H9 (cell line): ENCODE measurements at regions not wholly inside any gene's neighbourhood (a gene's known extent, or its start where the extent isn't known, plus 50 kb on each side); places are given as distances from the start of the nearest gene placed in this dataset.

Source experiments
- DNase-seq: peaks from one replicate; pipeline ENCODE4 v3.0.0-alpha.2; 2017
- H2AFZ ChIP-seq: one replicate; pipeline ENCODE4 v1.6.1; 2013; ENCODE audit warnings: mild to moderate bottlenecking, low read length, control low read depth, moderate library complexity
- H2AK5ac ChIP-seq: 2 replicates; pipeline ENCODE4 v1.6.1; 2013; ENCODE audit warnings: low read length, control low read depth, mixed read lengths; ENCODE audit not compliant: insufficient read length
- H2BK120ac ChIP-seq: one replicate; pipeline ENCODE4 v1.6.1; 2013; ENCODE audit warnings: low read depth, mild to moderate bottlenecking, low read length, control low read depth, inconsistent platforms; ENCODE audit not compliant: poor library complexity, severe bottlenecking
- H2BK12ac ChIP-seq: 2 replicates; pipeline ENCODE4 v1.6.1; 2013; ENCODE audit warnings: low read length, control low read depth, mixed read lengths, low read depth; ENCODE audit not compliant: insufficient read length
- H2BK15ac ChIP-seq: 2 replicates; pipeline ENCODE4 v1.6.1; 2013; ENCODE audit warnings: low read depth, low read length, control low read depth
- H2BK20ac ChIP-seq: one replicate; pipeline ENCODE4 v1.6.1; 2013; ENCODE audit warnings: low read depth, mild to moderate bottlenecking, low read length, control low read depth, inconsistent platforms; ENCODE audit not compliant: poor library complexity, severe bottlenecking
- H2BK5ac ChIP-seq: 2 replicates; pipeline ENCODE4 v1.6.1; 2013; ENCODE audit warnings: low read length, control low read depth, mixed read lengths; ENCODE audit not compliant: insufficient read length
- H3K14ac ChIP-seq: 2 replicates; pipeline ENCODE4 v1.6.1; 2013; ENCODE audit warnings: low read length, control low read depth; ENCODE audit not compliant: insufficient read depth
- H3K18ac ChIP-seq: 2 replicates; pipeline ENCODE4 v1.6.1; 2013; ENCODE audit warnings: low read depth, mild to moderate bottlenecking, mixed read lengths, low read length, control low read depth; ENCODE audit not compliant: insufficient read length
- H3K23ac ChIP-seq: 2 replicates; pipeline ENCODE4 v1.6.1; 2013; ENCODE audit warnings: low read length, control low read depth, mixed read lengths, low read depth; ENCODE audit not compliant: insufficient read length
- H3K23me2 ChIP-seq: 2 replicates; pipeline ENCODE4 v1.6.1; 2013; ENCODE audit warnings: low read depth, mild to moderate bottlenecking, mixed read lengths, low read length, control low read depth; ENCODE audit not compliant: insufficient read length, poor library complexity, severe bottlenecking
- H3K27ac ChIP-seq: 2 replicates; pipeline ENCODE4 v1.5.1; 2013; ENCODE audit warnings: low read length, control low read depth, mixed read lengths, low read depth; ENCODE audit not compliant: insufficient read length
- H3K27me3 ChIP-seq: 2 replicates; pipeline ENCODE4 v1.6.1; 2013; ENCODE audit warnings: low read length, control low read depth, inconsistent platforms; ENCODE audit not compliant: insufficient read depth
- H3K4ac ChIP-seq: 2 replicates; pipeline ENCODE4 v1.6.1; 2013; ENCODE audit warnings: low read depth, mild to moderate bottlenecking, control low read depth, inconsistent platforms, low read length, moderate library complexity
- H3K4me1 ChIP-seq: 2 replicates; pipeline ENCODE4 v1.6.1; 2013; ENCODE audit warnings: low read length, control low read depth, inconsistent platforms; ENCODE audit not compliant: insufficient read depth
- H3K4me2 ChIP-seq: 2 replicates; pipeline ENCODE4 v1.6.1; 2013; ENCODE audit warnings: low read length, control low read depth, mixed read lengths; ENCODE audit not compliant: insufficient read length, insufficient read depth
- H3K56ac ChIP-seq: 2 replicates; pipeline ENCODE4 v1.6.1; 2013; ENCODE audit warnings: low read depth, mild to moderate bottlenecking, mixed read lengths, low read length, control low read depth; ENCODE audit not compliant: insufficient read length
- H3K79me1 ChIP-seq: 2 replicates; pipeline ENCODE4 v1.6.1; 2013; ENCODE audit warnings: low read depth, mild to moderate bottlenecking, moderate library complexity, low read length, control low read depth, inconsistent platforms; ENCODE audit not compliant: insufficient read depth, poor library complexity, severe bottlenecking
- H3K79me2 ChIP-seq: 2 replicates; pipeline ENCODE4 v1.6.1; 2013; ENCODE audit warnings: low read length, control low read depth, inconsistent platforms; ENCODE audit not compliant: insufficient read depth
- H3K9ac ChIP-seq: 2 replicates; pipeline ENCODE4 v1.6.1; 2013; ENCODE audit warnings: low read length, control low read depth, mixed read lengths; ENCODE audit not compliant: insufficient read length; ENCODE audit errors: extremely low read depth
- H3K9me3 ChIP-seq: one replicate; pipeline ENCODE4 v1.6.1; 2013; ENCODE audit warnings: low read depth, low read length, inconsistent platforms; ENCODE audit not compliant: control insufficient read depth
- H3T11ph ChIP-seq: one replicate; pipeline ENCODE4 v1.6.1; 2013; ENCODE audit warnings: mild to moderate bottlenecking, low read length, control low read depth, inconsistent platforms
- H4K20me1 ChIP-seq: one replicate; pipeline ENCODE4 v1.6.1; 2013; ENCODE audit not compliant: control insufficient read depth, insufficient read length, insufficient read depth
- H4K5ac ChIP-seq: 2 replicates; pipeline ENCODE4 v1.6.1; 2013; ENCODE audit warnings: low read depth, mild to moderate bottlenecking, mixed read lengths, low read length, control low read depth; ENCODE audit not compliant: insufficient read length
- H4K8ac ChIP-seq: replicated peaks from 2 replicates; pipeline ENCODE4 v1.6.1; 2013; ENCODE audit warnings: low read length, control low read depth, mixed read lengths, low read depth; ENCODE audit not compliant: insufficient read length
- H4K91ac ChIP-seq: 2 replicates; pipeline ENCODE4 v1.6.1; 2013; ENCODE audit warnings: low read depth, mild to moderate bottlenecking, moderate library complexity, mixed read lengths, low read length, control low read depth; ENCODE audit not compliant: insufficient read length
- H3K27ac Mint-ChIP-seq, 3 experiments: 2 replicates in 2 of 3; 3 replicates in 1 of 3; pipeline ENCODE4 v1.8.0; 2020 to 2021; ENCODE audit warnings: mixed read lengths in 3 of 3, mild to moderate bottlenecking in 1 of 3, moderate library complexity in 1 of 3
- H3K27me3 Mint-ChIP-seq: 2 replicates; pipeline ENCODE4 v1.8.0; 2021; ENCODE audit warnings: low read depth, mild to moderate bottlenecking, moderate library complexity, mixed read lengths
- H3K36me3 Mint-ChIP-seq, 3 experiments: 2 replicates in 2 of 3; 3 replicates in 1 of 3; pipeline ENCODE4 v1.8.0; 2020 to 2021; ENCODE audit warnings: low read depth in 3 of 3, mixed read lengths in 3 of 3; ENCODE audit not compliant: insufficient read depth in 1 of 3
- H3K4me1 Mint-ChIP-seq, 2 experiments: 2 replicates each; pipeline ENCODE4 v1.8.0; 2020; ENCODE audit warnings: mixed read lengths in 2 of 2
- H3K4me3 Mint-ChIP-seq, 2 experiments: 2 replicates in 1 of 2; 3 replicates in 1 of 2; pipeline ENCODE4 v1.8.0; 2020 to 2021; ENCODE audit warnings: mild to moderate bottlenecking in 2 of 2, mixed read lengths in 2 of 2, moderate library complexity in 1 of 2
- H3K9me3 Mint-ChIP-seq, 2 experiments: 2 replicates in 1 of 2; 3 replicates in 1 of 2; pipeline ENCODE4 v1.8.0; 2020; ENCODE audit warnings: mild to moderate bottlenecking in 2 of 2, mixed read lengths in 2 of 2, moderate library complexity in 1 of 2
- WGBS: extraction: QIAGEN DNeasy Blood & Tissue Kit; methylation state at CpG from one replicate; pipeline ENCODE4 v1.1.7; 2013; ENCODE audit warnings: missing lambda C conversion rate, low lambda C conversion rate, mixed read lengths; ENCODE audit not compliant: insufficient read length; ENCODE audit errors: extremely low coverage; 5-methylcytosine and 5-hydroxymethylcytosine counted together
- TF ChIP-seq, protein P1 (sequence below): fragments of 200-600 bp; sonication (generic); conservative IDR thresholded peaks from 3 replicates; pipeline ENCODE4 v1.8.0; 2021; ENCODE audit warnings: antibody characterized with exemption, mild to moderate bottlenecking

DNA sequence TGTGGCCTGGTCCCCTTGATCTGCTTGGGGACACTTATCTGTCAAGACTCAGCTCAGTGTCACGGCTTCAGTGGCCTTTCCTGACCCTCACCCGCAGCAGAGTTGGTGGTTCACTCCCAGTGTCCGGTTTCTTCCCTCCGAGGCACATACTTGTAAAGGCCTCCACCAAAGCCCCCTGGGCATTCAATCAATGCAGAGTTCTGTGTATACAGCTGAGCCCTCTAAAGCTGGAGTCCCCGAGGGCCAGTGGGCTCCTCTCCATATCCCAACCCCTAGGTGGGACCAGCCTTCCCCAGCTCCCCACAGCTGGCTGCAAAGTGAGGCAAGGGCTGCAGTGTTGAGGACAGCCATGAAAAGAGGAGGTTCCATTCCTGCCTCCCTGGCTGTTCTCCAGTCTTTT, 70.9 kb upstream of the RGMA start:
- H2AFZ ChIP-seq = no peak overlapping the region
- TF ChIP-seq, protein P1, sequence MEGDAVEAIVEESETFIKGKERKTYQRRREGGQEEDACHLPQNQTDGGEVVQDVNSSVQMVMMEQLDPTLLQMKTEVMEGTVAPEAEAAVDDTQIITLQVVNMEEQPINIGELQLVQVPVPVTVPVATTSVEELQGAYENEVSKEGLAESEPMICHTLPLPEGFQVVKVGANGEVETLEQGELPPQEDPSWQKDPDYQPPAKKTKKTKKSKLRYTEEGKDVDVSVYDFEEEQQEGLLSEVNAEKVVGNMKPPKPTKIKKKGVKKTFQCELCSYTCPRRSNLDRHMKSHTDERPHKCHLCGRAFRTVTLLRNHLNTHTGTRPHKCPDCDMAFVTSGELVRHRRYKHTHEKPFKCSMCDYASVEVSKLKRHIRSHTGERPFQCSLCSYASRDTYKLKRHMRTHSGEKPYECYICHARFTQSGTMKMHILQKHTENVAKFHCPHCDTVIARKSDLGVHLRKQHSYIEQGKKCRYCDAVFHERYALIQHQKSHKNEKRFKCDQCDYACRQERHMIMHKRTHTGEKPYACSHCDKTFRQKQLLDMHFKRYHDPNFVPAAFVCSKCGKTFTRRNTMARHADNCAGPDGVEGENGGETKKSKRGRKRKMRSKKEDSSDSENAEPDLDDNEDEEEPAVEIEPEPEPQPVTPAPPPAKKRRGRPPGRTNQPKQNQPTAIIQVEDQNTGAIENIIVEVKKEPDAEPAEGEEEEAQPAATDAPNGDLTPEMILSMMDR = no peak
- no peak overlapping the region for H2BK5ac ChIP-seq
- no peaks in the 10 kb centered on the region for H3K4me1 ChIP-seq
- H3K9ac ChIP-seq = no peak overlapping the region
- H3K23me2 ChIP-seq = no peaks in the 10 kb centered on the region
- no peak for DNase-seq
- Mint-ChIP-seq H3K27ac (no peak overlapping the region; a peak in 1 of 7 replicates), H3K4me1 (peaks cover 9 to 29% of the 10 kb centered on the region in 2 experiments), H3K9me3 (peaks cover 5% of the 10 kb centered on the region in 2 experiments; a peak in 3 of 5 replicates), H3K4me3 (no peak overlapping the region), H3K36me3 (peaks cover 0 to 6% (median under 1%) of the 10 kb centered on the region in 3 experiments; a peak in 4 of 7 replicates), H3K27me3 (peaks cover 10% of the 10 kb centered on the region)
- H4K5ac ChIP-seq = no peak overlapping the region
- no peak overlapping the region for H3K4ac ChIP-seq
- H3K23ac ChIP-seq = no peak overlapping the region
- no peaks in the 10 kb centered on the region for H4K20me1 ChIP-seq
- no peak overlapping the region for H4K8ac ChIP-seq
- H4K91ac ChIP-seq = no peak overlapping the region
- H3K9me3 ChIP-seq = no peaks in the 10 kb centered on the region
- no peak overlapping the region for H2AK5ac ChIP-seq
- H3K14ac ChIP-seq = no peak overlapping the region
- H3K18ac ChIP-seq = no peak overlapping the region
- no peak overlapping the region for H3K4me2 ChIP-seq
- H3K27ac ChIP-seq = no peak overlapping the region
- no peak overlapping the region for H2BK120ac ChIP-seq
- H3T11ph ChIP-seq = no peak overlapping the region
- no CpG with 5 or more reads among the region's 5 CpGs for WGBS
- H2BK20ac ChIP-seq = no peak overlapping the region
- H2BK12ac ChIP-seq = no peak overlapping the region
- H3K56ac ChIP-seq = no peak overlapping the region
- H2BK15ac ChIP-seq = no peak overlapping the region
- H3K79me2 ChIP-seq = no peaks in the 10 kb centered on the region
- no peaks in the 10 kb centered on the region for H3K27me3 ChIP-seq
- no peaks in the 10 kb centered on the region for H3K79me1 ChIP-seq
